ENCODE measurements at regions not wholly inside any gene's neighbourhood (a gene's known extent, or its start where the extent isn't known, plus 50 kb on each side); places are given as distances from the start of the nearest gene placed in this dataset.

DNA sequence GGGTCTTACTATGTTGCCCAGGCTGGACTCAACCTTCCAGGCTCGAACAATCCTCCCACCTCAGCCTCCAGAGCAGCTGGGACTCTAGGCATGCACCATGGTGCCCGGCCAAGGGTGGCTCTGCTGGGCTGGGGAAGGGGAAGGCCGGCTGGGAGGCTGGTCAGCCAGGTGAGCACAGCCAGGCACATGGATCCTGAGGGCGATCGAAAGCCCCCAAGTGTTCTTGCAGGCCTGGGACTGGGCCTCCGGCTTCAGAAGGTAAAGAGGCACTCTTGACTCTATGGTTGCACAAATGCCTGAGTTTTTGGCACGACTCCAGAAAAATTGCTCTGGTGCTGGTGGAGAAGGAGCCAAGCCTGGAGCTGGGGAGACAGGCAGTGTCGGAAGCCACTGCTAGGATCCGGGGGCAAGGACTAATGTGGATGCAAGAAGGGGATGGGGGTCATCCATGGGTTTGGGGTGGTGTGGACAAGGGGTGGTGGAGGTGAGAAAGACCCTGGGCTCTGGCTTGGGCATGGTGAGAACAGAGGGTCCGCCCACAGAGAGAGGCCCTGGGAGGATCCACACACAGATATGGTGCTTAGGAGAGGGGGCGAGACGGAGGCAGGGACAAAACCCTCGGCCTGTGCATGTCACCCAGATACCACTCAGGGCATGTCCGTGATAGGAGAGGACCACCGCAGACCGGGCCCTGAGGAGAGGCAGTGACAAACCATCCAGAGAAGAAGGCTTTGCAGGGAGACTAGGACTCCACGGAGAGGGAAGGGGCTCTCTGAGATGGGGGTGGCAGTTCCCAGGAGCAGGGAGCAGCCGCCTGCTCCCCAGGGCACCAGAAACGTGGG is 51.1 kb upstream of the COL5A1 start:
- TF ChIP-seq GATA2 (IDR thresholded peaks at IDR 0.05; ENCODE audit: low read depth, low read length) (no peak), GATA3 (IDR thresholded peaks at IDR 0.05; ENCODE audit: low read depth, low read length) (no peak)

All from SH-SY5Y (cell line).